A673 (cell line): ENCODE measurements at regions not wholly inside any gene's neighbourhood (a gene's known extent, or its start where the extent isn't known, plus 50 kb on each side); places are given as distances from the start of the nearest gene placed in this dataset.
"Not testable (repeated sequence)": the region's sequence is repeated elsewhere in the genome, so short reads cannot be mapped to it uniquely, and the experiment has no call there.

Source experiments
- BruUV-seq: library from RNA; stranded (reverse); fragments of 400-500 nt; replicated peaks from 2 replicates; lab custom pipeline; 2021; lab: Mats Ljungman, UMichigan
- CTCF ChIA-PET: fragments of 300-600 bp; sonication (Branson Sonifier 250); formaldehyde crosslinking; loops from one replicate; lab custom pipeline; 2022; ENCODE audit warnings: antibody characterized with exemption; lab: Charles Lee
- POLR2A ChIA-PET: fragments of 300-600 bp; sonication (Branson Sonifier 250); formaldehyde crosslinking; loops from one replicate; lab custom pipeline; 2022; ENCODE audit warnings: antibody characterized with exemption; ENCODE audit not compliant: low non-redundant PET; lab: Charles Lee
- DNase-seq: peaks from one replicate; pipeline ENCODE4 v3.0.0-alpha.2; 2015; ENCODE audit warnings: low spot score
- H3K27ac ChIP-seq: fragments of 200-600 bp; sonication (generic); 2 replicates; pipeline ENCODE4 v1.5.1; 2016; ENCODE audit warnings: mixed run types, low read depth, mild to moderate bottlenecking, mixed read lengths, antibody characterized with exemption, low read length; ENCODE audit not compliant: poor library complexity, severe bottlenecking
- H3K27me3 ChIP-seq: fragments of 200-600 bp; sonication (generic); replicated peaks from 2 replicates; pipeline ENCODE4 v1.6.1; 2017; ENCODE audit warnings: mixed run types, low read depth, mild to moderate bottlenecking, mixed read lengths, antibody characterized with exemption, low read length; ENCODE audit not compliant: insufficient read depth, poor library complexity
- H3K36me3 ChIP-seq: fragments of 200-600 bp; sonication (generic); 2 replicates; pipeline ENCODE4 v1.6.1; 2016; ENCODE audit warnings: mixed run types, mild to moderate bottlenecking, mixed read lengths, antibody characterized with exemption, low read length; ENCODE audit not compliant: insufficient read depth, poor library complexity, severe bottlenecking
- H3K4me1 ChIP-seq: fragments of 200-600 bp; sonication (generic); 2 replicates; pipeline ENCODE4 v1.6.1; 2017; ENCODE audit warnings: mixed run types, mild to moderate bottlenecking, mixed read lengths, antibody characterized with exemption, low read length; ENCODE audit not compliant: insufficient read depth, poor library complexity, severe bottlenecking
- H3K4me3 ChIP-seq: fragments of 200-600 bp; sonication (generic); 2 replicates; pipeline ENCODE4 v1.5.1; 2016; ENCODE audit warnings: low read depth, mixed run types, mild to moderate bottlenecking, mixed read lengths, low read length; ENCODE audit not compliant: poor library complexity, severe bottlenecking
- H3K9me3 ChIP-seq: fragments of 200-600 bp; sonication (generic); 2 replicates; pipeline ENCODE4 v1.6.1; 2016; ENCODE audit warnings: mixed run types, low read depth, mild to moderate bottlenecking, mixed read lengths, antibody characterized with exemption, low read length; ENCODE audit not compliant: poor library complexity, severe bottlenecking
- EZH2 ChIP-seq: fragments of 200-600 bp; sonication (generic); IDR thresholded peaks from 2 replicates; pipeline ENCODE4 v1.6.1; 2017; ENCODE audit warnings: borderline replicate concordance, low read depth, mild to moderate bottlenecking, mixed read lengths, antibody characterized with exemption, low read length; ENCODE audit not compliant: poor library complexity, severe bottlenecking
- intact Hi-C: fragments of 100-400 bp; cut with micrococcal nuclease; formaldehyde crosslinking; loops from one replicate; pipeline ENCODE4 v1.10.0; 2022; ENCODE audit not compliant: unreplicated experiment
- TF ChIP-seq, protein P1 (sequence below): fragments of 300-800, 200-600 bp; sonication (generic); conservative IDR thresholded peaks from 2 replicates; pipeline ENCODE4 v1.5.1; 2017; ENCODE audit warnings: low read depth, mild to moderate bottlenecking, antibody characterized with exemption, low read length, moderate library complexity, mixed read lengths

- H3K4me1 ChIP-seq, result no peaks in the 10 kb centered on the region
- TF ChIP-seq, protein P1, sequence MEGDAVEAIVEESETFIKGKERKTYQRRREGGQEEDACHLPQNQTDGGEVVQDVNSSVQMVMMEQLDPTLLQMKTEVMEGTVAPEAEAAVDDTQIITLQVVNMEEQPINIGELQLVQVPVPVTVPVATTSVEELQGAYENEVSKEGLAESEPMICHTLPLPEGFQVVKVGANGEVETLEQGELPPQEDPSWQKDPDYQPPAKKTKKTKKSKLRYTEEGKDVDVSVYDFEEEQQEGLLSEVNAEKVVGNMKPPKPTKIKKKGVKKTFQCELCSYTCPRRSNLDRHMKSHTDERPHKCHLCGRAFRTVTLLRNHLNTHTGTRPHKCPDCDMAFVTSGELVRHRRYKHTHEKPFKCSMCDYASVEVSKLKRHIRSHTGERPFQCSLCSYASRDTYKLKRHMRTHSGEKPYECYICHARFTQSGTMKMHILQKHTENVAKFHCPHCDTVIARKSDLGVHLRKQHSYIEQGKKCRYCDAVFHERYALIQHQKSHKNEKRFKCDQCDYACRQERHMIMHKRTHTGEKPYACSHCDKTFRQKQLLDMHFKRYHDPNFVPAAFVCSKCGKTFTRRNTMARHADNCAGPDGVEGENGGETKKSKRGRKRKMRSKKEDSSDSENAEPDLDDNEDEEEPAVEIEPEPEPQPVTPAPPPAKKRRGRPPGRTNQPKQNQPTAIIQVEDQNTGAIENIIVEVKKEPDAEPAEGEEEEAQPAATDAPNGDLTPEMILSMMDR, result no peak
- no peak for TF ChIP-seq EZH2
- no peak overlapping the region for H3K27ac ChIP-seq
- H3K36me3 ChIP-seq, result no peaks in the 10 kb centered on the region
- POLR2A ChIA-PET, result no interaction called here
- intact Hi-C loops, result no loop called here
- no peak overlapping the region for H3K4me3 ChIP-seq
- BruUV-seq, result no TSS peak
- no peaks in the 10 kb centered on the region for H3K27me3 ChIP-seq
- no peaks in the 10 kb centered on the region for H3K9me3 ChIP-seq
- CTCF ChIA-PET, result no interaction called here
- DNase-seq, result no peak
These were observed 60.5 kb upstream of the GMDS start for GRCh38 chr6:2305951-2306350.

DNA sequence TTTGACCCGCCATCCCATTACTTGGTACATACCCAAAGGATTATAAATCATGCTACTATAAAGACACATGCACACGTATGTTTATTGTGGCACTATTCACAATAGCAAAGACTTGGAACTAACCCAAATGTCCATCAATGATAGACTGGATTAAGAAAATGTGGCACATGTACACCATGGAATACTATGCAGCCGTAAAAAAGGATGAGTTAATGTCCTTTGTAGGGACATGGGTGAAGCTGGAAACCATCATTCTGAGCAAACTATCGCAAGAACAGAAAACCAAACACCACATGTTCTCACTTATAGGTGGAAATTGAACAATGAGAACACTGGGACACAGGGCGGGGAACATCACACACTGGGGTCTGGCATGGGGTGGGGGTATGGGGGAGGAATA lies 57.1 kb upstream of the GMDS start:
- BruUV-seq, H3K4me3 ChIP-seq, CTCF ChIA-PET, H3K27me3 ChIP-seq, H3K4me1 ChIP-seq, intact Hi-C loops, H3K9me3 ChIP-seq, DNase-seq, POLR2A ChIA-PET, H3K27ac ChIP-seq, H3K36me3 ChIP-seq: not testable (repeated sequence)

DNA sequence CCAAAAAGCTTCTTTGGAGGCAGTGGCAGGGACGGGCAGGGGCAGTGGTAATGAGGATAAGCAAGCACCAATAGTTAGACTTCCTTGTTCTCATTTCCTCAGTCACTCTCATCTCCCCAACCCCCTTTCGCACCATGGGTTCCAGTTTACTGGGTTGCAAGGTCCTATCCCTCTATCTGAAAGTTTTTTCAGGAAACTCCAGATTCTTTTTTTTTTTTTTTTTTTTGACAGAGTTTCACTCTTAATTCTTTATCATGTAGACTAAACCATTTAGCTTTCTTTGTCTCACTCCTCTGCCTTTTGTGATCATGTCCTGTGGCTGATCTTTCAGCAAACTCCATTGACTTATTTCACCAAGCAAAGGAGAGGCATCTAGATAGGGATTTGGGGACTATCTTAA lies 51.4 kb upstream of the GMDS start:
- BruUV-seq, result no TSS peak
- intact Hi-C loops, result no loop called here
- no peak overlapping the region for H3K27ac ChIP-seq
- H3K36me3 ChIP-seq, result no peaks in the 10 kb centered on the region
- TF ChIP-seq, protein P1, result no peak
- TF ChIP-seq EZH2, result no peak
- DNase-seq, result no peak
- peaks cover 10% of the 10 kb centered on the region for H3K9me3 ChIP-seq
- CTCF ChIA-PET, result no interaction called here
- no peaks in the 10 kb centered on the region for H3K4me1 ChIP-seq
- no peak overlapping the region for H3K4me3 ChIP-seq
- POLR2A ChIA-PET, result no interaction called here
- H3K27me3 ChIP-seq, result no peaks in the 10 kb centered on the region
